HG02759 (cell line): ENCODE measurements at regions not wholly inside any gene's neighbourhood (a gene's known extent, or its start where the extent isn't known, plus 50 kb on each side); places are given as distances from the start of the nearest gene placed in this dataset.

Experiments
- ATAC-seq: cut with Tn5 transposase; IDR thresholded peaks from one replicate; pipeline ENCODE4 v1.9.1; 2021; ENCODE audit warnings: mild to moderate bottlenecking, moderate library complexity; ENCODE audit not compliant: unreplicated experiment

DNA sequence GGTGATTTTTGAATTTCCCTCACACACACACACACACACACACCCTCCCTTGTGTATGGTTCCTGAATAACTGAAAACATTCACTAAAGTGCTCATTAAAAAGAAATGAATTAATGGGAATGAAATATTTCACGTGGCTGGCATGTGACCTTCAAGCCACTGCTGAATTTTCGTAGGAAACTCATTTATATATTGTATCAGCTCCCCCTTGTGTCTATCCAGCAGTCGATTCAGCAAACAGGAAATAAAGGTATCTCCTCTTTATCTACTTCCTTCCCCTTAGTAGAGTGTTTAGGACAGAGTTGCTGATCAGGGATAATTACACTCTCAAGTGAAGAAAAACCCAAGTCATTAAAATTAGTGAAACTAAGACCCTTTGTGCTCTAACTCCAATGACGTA lies 912.6 kb upstream of the LCORL start:
- no peak for ATAC-seq

- no peak for ATAC-seq
Measured at GRCh38 chr4:18932730-18933339, 911.3 kb upstream of the LCORL start.

DNA sequence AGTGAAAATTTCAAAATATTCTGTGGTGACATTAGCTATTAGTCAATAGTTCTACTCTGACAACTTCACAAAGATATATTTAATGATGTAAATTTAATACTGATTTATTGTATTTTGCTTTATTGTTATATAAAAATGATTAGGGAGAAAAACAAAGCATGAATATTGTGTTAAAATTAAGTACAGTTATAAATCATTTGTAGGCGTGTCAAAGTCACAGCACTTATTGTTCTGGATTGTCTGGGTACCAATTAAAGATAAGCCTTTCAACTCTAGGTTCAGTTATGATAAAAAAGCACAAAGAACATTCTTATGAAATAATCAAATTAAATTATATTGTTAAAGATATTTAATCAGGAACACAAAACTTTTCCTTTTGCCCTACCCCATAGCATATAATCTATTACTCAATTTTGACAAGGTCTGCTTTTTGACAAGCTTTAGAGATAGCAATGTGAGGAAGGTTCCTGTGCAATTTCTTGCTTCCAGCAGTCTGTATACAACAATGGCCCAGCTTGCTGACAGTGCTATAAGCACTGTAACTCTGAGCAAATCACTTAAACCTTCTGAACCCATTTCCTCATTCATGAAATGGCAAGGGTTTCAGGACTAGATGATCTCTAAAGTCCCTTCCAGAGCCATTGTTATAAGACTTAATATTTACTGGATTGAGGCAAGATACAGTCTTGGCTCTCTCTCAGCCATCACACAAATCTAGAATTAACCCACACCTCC lies 910.3 kb upstream of the LCORL start:
- ATAC-seq = no peak

GRCh38 chr4:18930487-18930886 lies 908.9 kb upstream of the LCORL start:
- no peak for ATAC-seq

DNA sequence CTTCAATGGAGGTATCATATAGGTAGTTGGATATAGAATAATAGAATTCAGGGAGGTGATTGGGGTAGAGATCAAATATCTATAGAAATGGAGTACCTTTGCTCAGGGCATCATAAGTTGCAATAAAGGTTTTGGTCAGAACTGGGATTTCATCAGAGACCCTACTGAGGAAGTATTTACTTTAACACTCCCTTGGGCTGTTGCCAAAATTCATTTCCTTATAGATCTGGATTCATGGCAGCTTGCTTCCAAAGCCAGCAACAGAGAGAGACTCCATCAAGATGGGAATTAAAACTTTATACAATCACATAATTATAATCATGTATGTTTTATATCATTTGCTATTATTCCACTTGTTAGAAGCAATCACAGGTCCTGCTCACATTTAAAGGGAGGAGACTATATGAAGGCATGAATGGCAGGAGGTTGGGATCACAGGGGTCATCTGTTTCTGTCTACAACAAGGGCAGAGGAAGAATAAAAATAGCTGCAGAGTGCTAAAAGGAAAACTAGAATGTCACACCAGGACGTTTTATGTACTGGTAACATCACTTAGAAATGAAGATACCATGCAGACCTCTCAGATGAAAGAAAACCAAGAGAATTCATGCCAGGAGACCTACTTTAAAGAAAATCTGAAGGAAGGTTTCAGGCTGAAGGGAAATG lies 902.1 kb upstream of the LCORL start:
- no peak for ATAC-seq

DNA sequence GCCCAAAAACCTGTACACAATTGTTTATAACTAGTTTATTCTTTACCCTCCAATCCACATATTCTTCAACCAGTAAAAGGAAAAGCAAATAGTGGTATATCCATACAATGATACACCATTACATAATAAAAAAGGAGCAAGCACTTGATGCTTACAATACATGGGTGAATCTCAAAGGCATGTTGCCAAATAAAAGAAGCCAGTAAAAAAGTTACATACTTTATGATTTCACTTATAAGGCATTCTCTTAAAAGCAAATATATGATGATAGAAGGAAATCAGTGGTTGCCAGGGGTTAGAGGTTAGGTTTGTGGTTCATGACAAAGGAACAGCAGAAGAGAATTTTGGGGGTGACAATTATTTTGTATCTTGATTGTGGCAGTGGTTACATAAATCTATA lies 896.1 kb upstream of the LCORL start:
- ATAC-seq = no peak

DNA sequence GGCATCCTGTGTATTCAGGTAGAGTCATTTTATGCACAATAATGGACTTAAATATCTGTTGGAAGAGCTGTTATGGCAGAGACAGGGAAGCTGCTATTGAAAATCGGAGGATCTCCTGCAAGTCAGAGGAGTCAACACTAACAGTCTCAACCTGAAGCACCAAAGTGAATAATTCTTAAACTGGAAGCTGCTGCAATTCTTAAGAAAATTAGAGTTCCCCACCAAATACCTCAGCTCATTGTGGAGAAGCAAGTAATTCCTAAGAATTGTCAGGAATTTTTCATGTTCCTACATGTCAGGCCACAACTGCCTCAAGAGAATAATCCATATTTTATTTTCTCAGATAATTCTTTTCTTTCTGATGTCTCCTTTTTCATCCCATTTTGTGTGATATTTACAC lies 892.6 kb upstream of the LCORL start:
- ATAC-seq = no peak

DNA sequence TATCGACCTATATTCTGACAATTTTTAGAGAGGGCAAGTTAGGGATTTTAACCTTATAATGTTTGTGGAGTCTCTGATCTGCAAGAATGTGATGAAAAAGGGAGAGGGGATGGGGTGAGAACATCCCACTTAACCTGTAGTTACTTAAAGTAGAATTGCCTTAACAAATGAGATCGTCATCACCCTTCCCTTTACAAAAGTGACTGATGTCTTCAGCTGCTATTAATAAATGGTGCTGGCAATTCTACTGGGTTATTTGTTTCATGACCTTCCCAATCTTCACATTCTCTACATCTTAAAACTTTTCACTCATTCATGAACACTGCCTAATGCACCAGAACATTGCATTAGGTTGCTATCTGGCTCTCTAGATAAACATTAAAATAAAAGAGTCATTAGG lies 873.4 kb upstream of the LCORL start:
- ATAC-seq = no peak

DNA sequence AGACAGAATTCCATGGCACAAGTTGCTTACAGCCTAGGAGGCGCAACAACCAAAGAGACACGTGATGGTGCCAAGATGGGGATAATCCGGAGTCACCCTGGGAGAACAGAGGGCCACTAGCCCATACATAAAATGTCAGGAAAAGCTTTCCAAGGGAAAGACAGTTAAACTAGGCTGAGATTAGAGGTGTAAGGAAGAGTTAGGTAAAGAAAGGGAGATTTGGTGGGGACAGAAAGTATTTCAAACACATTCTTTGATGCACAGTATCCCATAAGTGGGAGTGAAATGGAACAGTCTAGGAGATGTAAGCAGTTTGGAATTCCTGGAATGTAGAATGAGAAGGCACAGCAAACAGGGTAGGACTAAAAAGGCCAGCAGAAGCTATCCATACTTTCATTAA lies 860.9 kb upstream of the LCORL start:
- no peak for ATAC-seq

- no peak for ATAC-seq
Measured at GRCh38 chr4:18881556-18881955, 860.0 kb upstream of the LCORL start.

DNA sequence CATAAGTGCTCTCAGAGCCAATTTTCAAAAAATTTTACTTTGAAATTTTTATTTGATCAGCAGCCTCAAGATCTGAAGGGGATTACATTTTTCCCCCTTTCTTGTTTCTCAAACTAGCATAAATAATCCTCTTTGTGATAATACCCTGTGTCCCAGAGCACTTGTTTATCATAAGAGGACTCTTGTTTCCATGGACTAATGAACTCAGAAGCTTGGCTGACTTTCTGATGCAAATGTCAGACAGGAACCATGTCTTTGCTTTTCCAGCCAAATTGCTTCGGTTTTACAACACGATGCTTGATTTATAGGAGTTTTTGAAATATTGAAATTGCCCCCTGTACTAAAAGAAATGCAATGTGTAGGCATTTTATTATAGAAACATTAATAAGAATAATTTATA lies 859.3 kb upstream of the LCORL start:
- no peak for ATAC-seq

- no peak for ATAC-seq
Measured at GRCh38 chr4:18878561-18878960, 857.0 kb upstream of the LCORL start.

- ATAC-seq = no peak
Measured at GRCh38 chr4:18869166-18869565, 847.6 kb upstream of the LCORL start.

DNA sequence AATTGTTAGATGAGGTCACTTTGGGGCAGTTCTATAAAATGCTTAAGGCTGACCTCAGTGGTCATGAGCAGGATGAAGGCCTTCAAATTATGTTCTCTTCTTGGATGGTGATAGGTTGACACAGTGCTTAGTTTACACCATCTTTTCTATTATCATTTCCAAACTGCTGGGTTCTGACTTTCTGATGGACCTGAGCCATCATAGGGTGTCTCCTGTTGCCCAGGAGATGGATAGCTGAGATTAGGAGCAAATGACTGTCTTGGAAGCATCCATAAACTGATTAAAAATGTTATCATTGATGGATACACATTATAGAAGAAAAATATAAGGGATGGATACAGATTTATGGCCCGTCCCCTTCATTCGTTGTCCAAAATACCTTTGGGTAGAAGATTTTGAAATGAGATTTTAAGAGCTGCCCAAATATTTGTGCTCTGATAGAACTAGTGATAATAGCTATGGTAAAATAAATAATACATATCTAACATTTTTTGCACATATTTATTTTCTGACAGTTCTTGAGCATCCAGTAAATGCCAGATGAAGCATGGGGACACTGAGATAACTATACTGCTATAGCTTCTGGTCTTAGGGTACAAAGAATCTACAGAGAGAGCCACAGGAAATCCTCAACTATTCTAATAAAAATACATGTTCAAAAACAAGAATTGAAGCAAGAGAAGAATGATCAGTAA lies 839.4 kb upstream of the LCORL start:
- no peak for ATAC-seq

GRCh38 chr4:18859468-18859867 lies 837.9 kb upstream of the LCORL start:
- no peak for ATAC-seq

GRCh38 chr4:18858229-18858922 lies 836.8 kb upstream of the LCORL start:
- no peak for ATAC-seq

DNA sequence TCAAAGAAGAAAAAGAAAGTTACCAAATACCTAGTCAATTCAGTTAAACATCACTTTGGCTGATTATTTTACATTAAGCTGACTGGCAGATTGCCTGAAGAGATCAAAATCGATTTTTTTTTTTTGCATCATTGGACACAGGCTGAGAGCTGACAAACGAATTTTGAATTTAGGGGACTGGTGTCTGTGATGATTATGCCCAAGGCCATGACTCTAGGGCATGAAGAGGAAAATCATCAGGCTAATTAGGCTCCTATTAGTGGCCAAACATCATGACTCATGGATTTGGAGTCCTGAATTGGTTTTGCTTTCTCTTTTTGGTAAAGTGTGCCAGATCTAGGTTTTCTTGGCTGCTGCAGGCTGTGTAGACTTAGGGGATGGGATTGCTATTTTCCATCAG lies 829.3 kb upstream of the LCORL start:
- no peak for ATAC-seq

DNA sequence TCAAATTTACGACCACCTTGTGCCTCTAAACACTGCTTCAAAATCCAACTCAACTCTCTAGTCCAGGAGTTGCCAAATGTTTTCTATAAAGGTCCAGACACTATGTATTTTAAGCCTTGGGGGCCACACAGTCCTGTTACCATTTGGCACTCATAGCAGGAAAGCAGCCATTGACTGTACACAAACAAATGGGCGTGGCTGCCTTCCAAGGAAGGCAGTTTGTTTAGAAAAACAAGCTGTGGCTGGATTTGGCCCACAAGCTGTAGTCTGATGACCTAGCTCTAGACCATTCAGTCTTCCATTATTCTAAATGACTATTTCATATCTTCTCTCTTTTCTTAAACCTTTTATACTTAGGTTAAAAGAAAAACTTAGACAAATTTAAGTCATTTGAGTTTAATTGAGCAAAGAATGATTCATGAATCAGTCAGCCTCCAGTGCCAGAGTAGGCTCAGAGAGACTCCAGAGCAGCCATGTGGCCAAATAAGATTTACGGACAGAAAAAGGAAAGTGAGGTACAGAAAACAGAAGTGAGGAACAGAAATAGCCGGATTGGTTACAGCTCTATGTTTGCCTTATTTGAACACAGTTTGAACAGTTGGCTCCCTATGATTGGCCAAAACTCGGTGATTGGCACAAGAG lies 825.8 kb upstream of the LCORL start:
- no peak for ATAC-seq

DNA sequence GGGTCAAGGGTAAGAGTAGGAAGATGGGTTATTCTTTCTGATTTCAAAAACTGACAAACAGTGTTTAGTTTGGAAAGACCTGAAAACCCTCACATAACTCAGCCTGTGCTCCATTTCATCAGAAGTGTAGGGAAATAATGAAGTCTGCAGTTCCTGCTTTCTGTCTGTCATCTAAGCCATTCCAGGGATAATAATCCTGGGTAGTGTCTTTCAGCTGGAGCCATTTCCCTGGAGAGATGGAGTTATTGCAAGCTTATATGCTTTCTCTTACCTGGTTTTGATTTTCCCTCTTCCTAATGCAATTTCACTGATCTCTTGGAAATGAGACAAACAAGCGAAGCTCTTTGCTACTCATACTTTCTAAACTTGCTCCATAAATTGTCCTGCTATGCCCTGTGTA lies 824.8 kb upstream of the LCORL start:
- ATAC-seq = no peak

DNA sequence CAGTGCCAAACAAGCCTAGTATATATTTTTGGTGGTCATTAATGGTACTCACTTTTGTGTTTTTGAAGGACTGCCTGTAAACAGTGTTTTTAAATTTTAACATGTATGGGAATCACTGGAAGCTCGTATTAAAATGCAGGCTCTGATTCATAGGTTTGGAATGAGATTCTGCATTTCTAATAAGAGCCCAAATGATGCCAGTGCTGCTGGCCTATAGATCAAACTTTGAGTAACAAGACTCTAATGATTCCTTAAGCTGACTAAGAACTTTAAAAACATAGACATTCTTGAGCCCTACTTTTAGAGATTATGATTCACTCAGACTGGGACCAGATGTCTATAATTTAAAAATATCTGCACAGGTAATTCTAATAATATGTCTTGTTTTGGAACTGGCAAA lies 823.2 kb upstream of the LCORL start:
- ATAC-seq = no peak

- ATAC-seq = no peak
Measured at GRCh38 chr4:18842431-18842830, 820.9 kb upstream of the LCORL start.
